Calu3 (cell line): ENCODE measurements at regions not wholly inside any gene's neighbourhood (a gene's known extent, or its start where the extent isn't known, plus 50 kb on each side); places are given as distances from the start of the nearest gene placed in this dataset.

Source experiments
- BruUV-seq: library from RNA; stranded (reverse); fragments of 400-500 nt; replicated peaks from 2 replicates; lab custom pipeline; 2021; lab: Mats Ljungman, UMichigan
- CTCF ChIA-PET: fragments of 300-600 bp; sonication (Branson Sonifier 250); formaldehyde crosslinking; loops from one replicate; lab custom pipeline; 2022; ENCODE audit warnings: antibody characterized with exemption; lab: Charles Lee
- DNase-seq: peaks from one replicate; pipeline ENCODE4 v3.0.0; 2022
- H3K27ac Mint-ChIP-seq: one replicate; pipeline ENCODE4 v1.8.0; 2022; ENCODE audit warnings: mixed read lengths; ENCODE audit not compliant: unreplicated experiment
- H3K27me3 Mint-ChIP-seq: one replicate; pipeline ENCODE4 v1.8.0; 2022; ENCODE audit warnings: mixed read lengths; ENCODE audit not compliant: unreplicated experiment
- H3K36me3 Mint-ChIP-seq: one replicate; pipeline ENCODE4 v1.8.0; 2022; ENCODE audit warnings: mild to moderate bottlenecking, moderate library complexity, mixed read lengths; ENCODE audit not compliant: insufficient read depth, unreplicated experiment
- H3K4me1 Mint-ChIP-seq: one replicate; pipeline ENCODE4 v1.8.0; 2022; ENCODE audit warnings: mild to moderate bottlenecking, low read depth, mixed read lengths; ENCODE audit not compliant: unreplicated experiment
- H3K4me3 Mint-ChIP-seq: one replicate; pipeline ENCODE4 v1.8.0; 2022; ENCODE audit warnings: mild to moderate bottlenecking, low read depth, moderate library complexity, mixed read lengths; ENCODE audit not compliant: unreplicated experiment
- H3K9me3 Mint-ChIP-seq: one replicate; pipeline ENCODE4 v1.8.0; 2022; ENCODE audit warnings: low read depth, mixed read lengths; ENCODE audit not compliant: unreplicated experiment
- CTCF ChIP-seq: fragments of 200-600 bp; IDR thresholded peaks from one replicate; pipeline ENCODE4 v1.8.0; 2022; ENCODE audit warnings: antibody characterized with exemption; ENCODE audit not compliant: unreplicated experiment
- intact Hi-C: fragments of 100-400 bp; cut with micrococcal nuclease; formaldehyde crosslinking; loops from one replicate; pipeline ENCODE4 v1.10.0; 2022; ENCODE audit not compliant: unreplicated experiment

- Mint-ChIP-seq H3K4me1 (no peaks in the 10 kb centered on the region), H3K27ac (no peak overlapping the region), H3K4me3 (no peak overlapping the region), H3K36me3 (no peaks in the 10 kb centered on the region), H3K27me3 (no peaks in the 10 kb centered on the region), H3K9me3 (peaks cover 16% of the 10 kb centered on the region)
- DNase-seq = no peak
- no peak for TF ChIP-seq CTCF
- intact Hi-C loops = no loop called here
- BruUV-seq = no TSS peak
- CTCF ChIA-PET = no interaction called here
Observed at GRCh38 chr22:48247829-48248228, 1485.4 kb downstream of the TBC1D22A start.

GRCh38 chr22:48245196-48245485 is 1482.7 kb downstream of the TBC1D22A start:
- DNase-seq = no peak
- intact Hi-C loops = no loop called here
- H3K4me3 Mint-ChIP-seq = no peak overlapping the region
- H3K36me3 Mint-ChIP-seq = no peaks in the 10 kb centered on the region
- no peak overlapping the region for H3K27ac Mint-ChIP-seq
- no peak for TF ChIP-seq CTCF
- BruUV-seq = no TSS peak
- no peaks in the 10 kb centered on the region for H3K4me1 Mint-ChIP-seq
- CTCF ChIA-PET = no interaction called here
- peaks cover 10% of the 10 kb centered on the region for H3K9me3 Mint-ChIP-seq
- no peaks in the 10 kb centered on the region for H3K27me3 Mint-ChIP-seq

- H3K27ac Mint-ChIP-seq = no peak overlapping the region
- H3K4me3 Mint-ChIP-seq = no peak overlapping the region
- no peak for DNase-seq
- no TSS peak for BruUV-seq
- no peaks in the 10 kb centered on the region for H3K36me3 Mint-ChIP-seq
- no peak for TF ChIP-seq CTCF
- intact Hi-C loops = no loop called here
- no peaks in the 10 kb centered on the region for H3K4me1 Mint-ChIP-seq
- CTCF ChIA-PET = no interaction called here
- H3K27me3 Mint-ChIP-seq = no peaks in the 10 kb centered on the region
- H3K9me3 Mint-ChIP-seq = peaks cover 10% of the 10 kb centered on the region
Observed at GRCh38 chr22:48244388-48245195, 1482.1 kb downstream of the TBC1D22A start.

- H3K36me3 Mint-ChIP-seq = no peaks in the 10 kb centered on the region
- CTCF ChIA-PET = no interaction called here
- no peak for DNase-seq
- intact Hi-C loops = no loop called here
- no peak overlapping the region for H3K27ac Mint-ChIP-seq
- H3K9me3 Mint-ChIP-seq = peaks cover 9% of the 10 kb centered on the region
- no peaks in the 10 kb centered on the region for H3K27me3 Mint-ChIP-seq
- H3K4me1 Mint-ChIP-seq = no peaks in the 10 kb centered on the region
- BruUV-seq = no TSS peak
- TF ChIP-seq CTCF = no peak
- no peak overlapping the region for H3K4me3 Mint-ChIP-seq
Observed at GRCh38 chr22:48242461-48242864, 1480.0 kb downstream of the TBC1D22A start.
